Mammary epithelial cell (primary cell): ENCODE measurements at regions not wholly inside any gene's neighbourhood (a gene's known extent, or its start where the extent isn't known, plus 50 kb on each side); places are given as distances from the start of the nearest gene placed in this dataset.

ENCODE experiments used
- EZH2 ChIP-seq: IDR thresholded peaks from 2 replicates; pipeline ENCODE4 v1.6.1; 2012; ENCODE audit warnings: low read length, inconsistent platforms, borderline replicate concordance
- TF ChIP-seq, protein P1 (sequence below), 2 donors: IDR thresholded peaks in 1 of 2; conservative IDR thresholded peaks in 1 of 2; 2 replicates each; pipeline ENCODE4 v1.5.1; 2011 to 2012; ENCODE audit warnings: inconsistent platforms in 2 of 2, low read length in 2 of 2, mild to moderate bottlenecking in 2 of 2, control low read depth in 1 of 2, low read depth in 1 of 2; ENCODE audit not compliant: insufficient read depth in 1 of 2; ENCODE audit errors: extremely low read depth in 1 of 2

DNA sequence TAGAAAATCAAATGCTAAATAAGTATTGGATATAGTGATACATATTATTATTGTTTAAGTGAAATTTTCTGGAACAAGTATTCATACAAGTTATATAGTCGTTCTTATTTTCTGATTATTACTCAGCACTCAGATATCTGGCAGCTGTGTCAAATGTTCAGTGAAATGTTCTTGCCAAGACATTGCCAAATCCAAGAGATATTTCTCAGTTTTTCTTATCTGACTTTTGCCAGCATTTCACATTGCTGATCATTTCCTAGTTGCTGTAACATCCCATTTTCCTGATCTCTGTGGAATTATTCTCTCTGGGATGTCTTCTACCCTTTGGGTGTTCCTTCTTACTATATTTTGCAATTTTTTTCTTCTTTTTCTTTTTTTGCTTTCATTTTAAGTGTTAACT, 262.3 kb downstream of the KIF2B start:
- TF ChIP-seq EZH2: no peak
- TF ChIP-seq, protein P1, sequence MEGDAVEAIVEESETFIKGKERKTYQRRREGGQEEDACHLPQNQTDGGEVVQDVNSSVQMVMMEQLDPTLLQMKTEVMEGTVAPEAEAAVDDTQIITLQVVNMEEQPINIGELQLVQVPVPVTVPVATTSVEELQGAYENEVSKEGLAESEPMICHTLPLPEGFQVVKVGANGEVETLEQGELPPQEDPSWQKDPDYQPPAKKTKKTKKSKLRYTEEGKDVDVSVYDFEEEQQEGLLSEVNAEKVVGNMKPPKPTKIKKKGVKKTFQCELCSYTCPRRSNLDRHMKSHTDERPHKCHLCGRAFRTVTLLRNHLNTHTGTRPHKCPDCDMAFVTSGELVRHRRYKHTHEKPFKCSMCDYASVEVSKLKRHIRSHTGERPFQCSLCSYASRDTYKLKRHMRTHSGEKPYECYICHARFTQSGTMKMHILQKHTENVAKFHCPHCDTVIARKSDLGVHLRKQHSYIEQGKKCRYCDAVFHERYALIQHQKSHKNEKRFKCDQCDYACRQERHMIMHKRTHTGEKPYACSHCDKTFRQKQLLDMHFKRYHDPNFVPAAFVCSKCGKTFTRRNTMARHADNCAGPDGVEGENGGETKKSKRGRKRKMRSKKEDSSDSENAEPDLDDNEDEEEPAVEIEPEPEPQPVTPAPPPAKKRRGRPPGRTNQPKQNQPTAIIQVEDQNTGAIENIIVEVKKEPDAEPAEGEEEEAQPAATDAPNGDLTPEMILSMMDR (conservative IDR thresholded peaks at IDR 0.05 in 1 of 2, IDR thresholded peaks at IDR 0.05 in 1 of 2; ENCODE audit: extremely low read depth in 1 of 2, insufficient read depth in 1 of 2, low read depth in 1 of 2, low read length in 2 of 2): no peak
